GM19025 (cell line): ENCODE measurements at regions not wholly inside any gene's neighbourhood (a gene's known extent, or its start where the extent isn't known, plus 50 kb on each side); places are given as distances from the start of the nearest gene placed in this dataset.

ENCODE experiments used
- ATAC-seq: cut with Tn5 transposase; IDR thresholded peaks from one replicate; pipeline ENCODE4 v1.9.1; 2021; ENCODE audit warnings: mild to moderate bottlenecking, low read depth, moderate library complexity; ENCODE audit not compliant: unreplicated experiment

- no peak for ATAC-seq
Observed at GRCh38 chr17:79506150-79506870, 104.5 kb downstream of the RBFOX3 start.

GRCh38 chr17:79505199-79505598, 105.7 kb downstream of the RBFOX3 start:
- no peak for ATAC-seq

GRCh38 chr17:79504181-79504605, 106.7 kb downstream of the RBFOX3 start:
- no peak for ATAC-seq

DNA sequence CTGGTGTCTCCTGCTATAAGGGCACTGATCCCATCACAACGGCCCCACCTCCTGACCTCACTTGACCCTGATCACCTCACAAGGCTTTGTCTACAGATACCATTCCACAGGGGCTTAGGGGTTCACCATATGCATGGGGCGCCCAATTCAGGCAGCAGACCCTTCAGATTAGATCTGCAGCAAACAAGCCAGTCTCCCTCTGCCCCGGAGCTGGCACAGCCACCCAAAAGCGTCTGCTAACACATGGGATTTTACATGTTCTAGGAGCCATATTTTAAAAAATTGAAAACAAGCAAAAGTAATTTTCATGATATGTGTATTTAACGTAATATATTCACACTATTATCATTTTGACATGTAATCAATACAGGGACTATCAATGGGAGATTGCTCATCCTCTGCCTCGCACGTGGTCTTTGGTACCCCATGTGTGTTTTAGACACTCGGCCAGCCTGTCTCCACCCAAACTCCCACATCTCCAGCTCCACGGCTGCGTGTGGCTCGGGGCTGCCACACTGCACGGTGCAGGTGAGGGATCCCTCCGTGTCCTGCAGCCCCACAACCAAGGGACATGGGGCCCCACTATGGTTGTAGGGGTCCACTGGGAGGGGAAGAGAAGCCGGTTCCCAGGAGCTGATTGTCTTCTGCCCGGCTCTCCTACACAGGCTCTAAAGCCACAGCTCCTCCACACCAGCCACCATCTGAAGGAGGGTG, 107.6 kb downstream of the RBFOX3 start:
- no peak for ATAC-seq

- ATAC-seq: no peak
Observed at GRCh38 chr17:79501910-79502309, 108.9 kb downstream of the RBFOX3 start.

GRCh38 chr17:79500745-79501618, 109.9 kb downstream of the RBFOX3 start:
- no peak for ATAC-seq

- no peak for ATAC-seq
Observed at GRCh38 chr17:79498854-79499253, 112.0 kb downstream of the RBFOX3 start.

DNA sequence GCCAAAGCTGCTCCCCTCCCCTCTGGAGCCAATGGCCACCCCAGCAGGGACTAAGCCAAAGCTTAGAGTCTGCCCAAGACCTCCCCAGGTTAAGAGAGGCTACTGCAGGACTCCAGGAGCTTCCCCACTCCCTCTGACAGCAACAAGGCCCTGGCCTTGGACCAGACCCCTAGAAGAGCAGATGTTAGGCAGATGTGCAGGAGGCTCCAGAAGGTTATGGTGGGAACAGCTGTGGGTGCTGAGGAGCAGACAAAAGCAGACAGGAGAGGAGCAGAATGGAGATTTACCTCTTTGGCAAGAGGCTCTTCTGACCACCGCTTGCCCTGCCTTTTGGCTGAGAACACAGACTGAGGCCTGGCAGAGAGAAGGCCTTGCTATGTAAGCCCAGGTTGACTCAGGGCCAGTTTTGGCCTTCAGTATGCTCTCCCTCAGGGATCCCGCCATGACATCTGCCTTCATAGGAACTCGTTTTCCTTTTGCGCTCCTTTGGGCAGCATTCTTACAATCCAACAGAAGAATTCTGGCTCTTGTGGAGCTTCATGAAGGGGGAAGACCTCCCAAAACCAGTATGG, 113.0 kb downstream of the RBFOX3 start:
- ATAC-seq: no peak

DNA sequence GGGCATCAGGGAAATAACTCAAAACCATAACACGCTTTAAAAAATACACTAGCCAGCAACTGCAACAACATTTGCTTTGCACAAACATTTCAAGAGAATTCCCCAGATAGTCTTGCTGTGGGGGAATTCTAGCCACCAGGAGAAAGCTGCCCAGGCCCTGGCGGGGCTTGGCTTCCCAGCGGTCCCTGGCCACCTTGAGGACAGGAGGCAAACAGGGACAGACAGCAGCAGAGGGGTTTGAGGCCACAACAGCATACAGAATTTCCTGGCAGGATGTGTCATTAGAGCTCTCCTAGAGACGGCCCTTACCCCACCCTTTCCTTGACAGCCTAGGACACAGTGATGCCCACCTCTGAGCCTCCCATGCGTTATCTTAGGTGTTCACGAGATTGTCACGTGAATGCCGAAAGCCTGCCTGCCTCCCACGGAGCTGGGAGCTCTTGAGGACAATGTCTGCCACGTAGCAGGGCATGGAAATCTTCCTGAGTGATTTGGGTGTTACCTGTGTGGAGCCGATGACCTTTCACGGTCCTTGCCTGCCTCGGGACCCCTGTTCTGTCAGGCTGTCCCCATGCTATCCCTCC, 114.3 kb downstream of the RBFOX3 start:
- ATAC-seq: no peak

- ATAC-seq: no peak
Observed at GRCh38 chr17:79495665-79496064, 115.2 kb downstream of the RBFOX3 start.

DNA sequence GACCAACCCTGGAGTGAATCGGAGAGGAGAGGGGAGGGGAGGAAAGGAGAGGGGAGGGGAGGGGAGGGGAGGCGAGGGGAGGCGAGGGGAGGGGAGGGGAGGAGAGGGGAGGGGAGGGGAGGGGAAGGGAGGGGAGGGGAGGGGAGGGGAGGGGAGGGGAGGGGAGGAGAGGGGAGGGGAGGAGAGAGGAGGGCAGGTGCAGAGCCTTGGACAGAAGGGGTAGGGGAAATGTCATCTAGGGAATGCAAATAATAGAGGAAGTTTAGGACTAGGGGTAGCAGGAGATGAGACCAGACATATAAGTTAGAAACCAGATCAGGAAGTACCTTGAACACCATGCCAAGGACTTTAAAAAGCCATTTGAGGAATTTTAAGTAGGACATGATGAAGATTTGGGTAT, 119.8 kb downstream of the RBFOX3 start:
- no peak for ATAC-seq

- no peak for ATAC-seq
Observed at GRCh38 chr17:79490530-79490929, 120.3 kb downstream of the RBFOX3 start.

DNA sequence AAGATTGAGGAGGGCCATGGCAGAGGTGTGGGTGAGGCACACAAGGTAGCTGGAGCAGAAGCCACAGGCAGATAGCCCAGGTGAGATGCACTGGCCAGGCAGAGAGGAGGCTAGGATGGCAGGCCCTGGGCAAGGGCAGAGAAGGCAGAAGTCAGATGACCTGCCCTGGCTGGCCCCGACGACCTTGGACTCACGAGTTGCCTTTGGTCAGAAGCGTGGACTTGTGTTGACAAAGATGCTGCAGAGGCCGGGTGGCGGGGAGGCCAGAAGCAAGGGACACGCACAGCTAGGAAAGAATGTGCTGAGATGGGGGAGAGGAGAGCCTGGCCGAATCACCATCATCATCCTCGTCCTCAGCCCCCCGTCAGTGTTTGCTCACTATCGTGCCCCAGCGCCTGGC, 123.7 kb downstream of the RBFOX3 start:
- no peak for ATAC-seq

DNA sequence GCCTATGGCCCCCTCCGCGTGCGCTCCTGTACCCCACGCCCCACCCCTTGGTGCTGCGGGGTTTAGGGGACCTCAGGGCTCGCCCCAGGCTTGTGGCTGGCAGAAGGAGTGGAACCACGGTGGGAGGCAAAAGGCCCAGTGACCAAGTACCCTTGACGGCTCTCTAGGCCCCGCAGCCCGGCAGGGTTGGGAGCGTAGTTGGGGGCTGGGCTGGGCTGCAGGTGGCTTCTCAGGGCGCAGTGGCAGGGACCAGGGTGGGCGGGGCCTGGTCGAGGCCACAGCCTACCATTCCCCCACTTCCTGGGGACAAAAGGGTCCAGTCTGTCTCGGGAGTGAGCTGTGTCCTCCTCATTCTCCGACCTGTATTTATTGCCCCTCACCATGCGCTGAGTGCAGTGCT, 124.9 kb downstream of the RBFOX3 start:
- no peak for ATAC-seq

DNA sequence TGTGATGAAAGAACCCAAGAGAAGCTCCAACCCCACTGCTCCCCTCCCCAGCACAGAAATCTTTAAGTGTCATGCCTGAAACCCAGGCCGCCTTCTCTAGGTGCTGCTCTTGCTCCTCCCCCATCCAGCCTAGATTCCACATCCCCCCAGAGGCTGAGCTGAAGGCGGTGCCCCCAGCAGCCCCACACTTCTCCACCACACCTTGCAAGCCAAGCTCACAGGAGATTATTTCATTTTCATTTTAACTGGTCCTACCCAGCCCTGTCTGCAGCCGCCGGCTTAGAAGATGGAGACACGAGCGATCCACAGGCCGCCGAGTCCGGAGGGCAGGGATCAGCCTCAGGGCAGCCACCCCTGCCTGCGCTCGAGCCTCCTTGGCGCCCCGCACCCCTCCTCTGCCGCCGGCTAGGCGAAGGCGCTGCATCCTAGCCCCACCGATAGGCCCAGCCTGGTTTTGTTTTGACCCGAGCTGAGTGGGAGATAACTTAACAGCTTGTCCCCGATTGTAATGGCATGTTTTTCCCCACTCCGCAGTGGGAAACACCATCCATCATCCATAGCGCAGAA, 125.3 kb downstream of the RBFOX3 start:
- ATAC-seq: no peak

- ATAC-seq: no peak
Observed at GRCh38 chr17:79484600-79485418, 126.0 kb downstream of the RBFOX3 start.

DNA sequence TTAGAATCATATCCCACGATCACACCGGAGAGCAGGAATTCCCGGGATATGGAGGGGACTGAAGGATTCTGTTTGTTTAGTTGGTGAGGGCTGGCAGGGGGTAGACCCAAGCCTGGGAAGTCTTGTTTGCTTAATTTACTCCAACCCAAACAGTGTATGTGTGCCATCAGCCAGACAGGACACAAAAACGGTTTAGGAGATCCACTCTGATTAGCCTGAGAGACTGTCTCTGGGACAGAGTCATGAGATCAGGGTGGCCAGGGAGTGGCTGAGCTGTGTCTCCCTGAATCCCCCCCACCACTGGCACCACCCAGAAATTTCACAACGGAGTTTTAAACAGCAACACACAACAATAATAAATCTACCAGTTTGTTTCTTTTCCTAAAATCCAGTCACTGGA, 127.0 kb downstream of the RBFOX3 start:
- ATAC-seq: no peak

- ATAC-seq: no peak
Observed at GRCh38 chr17:79482727-79483521, 127.9 kb downstream of the RBFOX3 start.

- no peak for ATAC-seq
Observed at GRCh38 chr17:79479876-79480275, 131.0 kb downstream of the RBFOX3 start.
